ENCODE measurements at regions not wholly inside any gene's neighbourhood (a gene's known extent, or its start where the extent isn't known, plus 50 kb on each side); places are given as distances from the start of the nearest gene placed in this dataset.
"Not testable (repeated sequence)": the region's sequence is repeated elsewhere in the genome, so short reads cannot be mapped to it uniquely, and the experiment has no call there.

DNA sequence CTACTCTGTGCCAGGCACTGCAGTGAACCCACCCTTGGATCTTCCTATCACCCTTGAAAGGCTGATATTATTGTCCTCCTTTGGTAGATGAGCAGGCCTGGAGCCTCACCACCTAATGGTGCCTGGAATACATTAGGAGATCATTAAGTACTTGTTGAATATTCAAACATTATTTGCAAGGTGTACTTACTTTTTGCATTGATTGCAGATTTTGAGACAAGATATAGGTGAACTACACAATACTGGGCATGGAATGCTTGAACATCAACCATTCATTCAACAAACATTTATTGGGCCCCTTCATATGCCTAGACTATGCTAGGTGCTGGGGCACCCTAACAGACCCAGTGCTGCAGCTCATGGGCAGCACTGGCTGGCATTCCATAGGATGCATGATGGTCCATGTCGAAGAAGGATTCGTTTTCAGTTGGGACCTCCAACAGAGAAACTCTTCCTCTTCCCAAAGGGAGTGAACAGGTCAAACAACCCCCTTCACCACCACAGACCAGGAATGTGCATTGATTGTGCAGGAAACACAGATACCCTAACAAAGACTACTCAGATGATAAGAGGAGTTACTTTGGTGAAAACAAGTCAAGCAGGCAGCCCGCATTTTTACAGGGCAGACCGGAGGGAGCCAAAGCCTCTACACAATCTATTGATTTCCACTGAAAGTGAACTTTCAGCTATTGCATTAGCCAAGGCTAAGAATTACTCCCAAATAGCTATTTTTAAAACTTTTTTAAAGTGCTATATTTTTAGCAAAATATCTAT lies 149.6 kb upstream of the SH3BP4 start:
- DNase-seq (ENCODE audit: low read depth in 1 of 2, low spot score in 1 of 2) = no peak

GRCh38 chr2:234797566-234798250 lies 154.1 kb upstream of the SH3BP4 start:
- DNase-seq (ENCODE audit: low read depth in 1 of 2, low spot score in 1 of 2) = no peak

DNA sequence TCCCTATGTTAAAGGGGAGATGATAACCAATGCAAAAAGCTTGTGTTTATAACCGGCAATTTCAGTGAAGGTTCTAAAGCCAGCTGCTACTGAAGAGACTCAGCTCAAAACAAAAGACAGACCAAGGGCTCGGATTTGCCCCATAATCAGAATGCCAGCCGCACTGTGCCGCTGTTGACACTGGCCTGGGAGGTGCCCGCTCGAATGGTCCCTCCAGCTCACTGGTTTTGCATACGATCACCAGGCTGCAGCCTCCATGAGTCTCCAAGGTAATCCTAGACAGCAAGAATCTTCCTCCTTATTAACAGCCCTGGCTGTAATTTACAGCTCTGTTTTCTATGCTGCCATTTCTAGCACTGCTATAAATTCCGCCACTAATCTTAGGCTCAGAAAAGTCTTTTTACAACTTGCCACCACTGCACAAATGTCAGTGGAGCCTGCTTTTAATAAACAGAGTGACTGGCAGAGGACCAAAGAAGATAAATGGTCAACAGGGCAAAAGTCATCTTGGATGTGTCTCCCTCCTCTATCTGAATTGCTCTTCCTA lies 155.7 kb upstream of the SH3BP4 start:
- no peak for DNase-seq (ENCODE audit: low read depth in 1 of 2, low spot score in 1 of 2)

DNA sequence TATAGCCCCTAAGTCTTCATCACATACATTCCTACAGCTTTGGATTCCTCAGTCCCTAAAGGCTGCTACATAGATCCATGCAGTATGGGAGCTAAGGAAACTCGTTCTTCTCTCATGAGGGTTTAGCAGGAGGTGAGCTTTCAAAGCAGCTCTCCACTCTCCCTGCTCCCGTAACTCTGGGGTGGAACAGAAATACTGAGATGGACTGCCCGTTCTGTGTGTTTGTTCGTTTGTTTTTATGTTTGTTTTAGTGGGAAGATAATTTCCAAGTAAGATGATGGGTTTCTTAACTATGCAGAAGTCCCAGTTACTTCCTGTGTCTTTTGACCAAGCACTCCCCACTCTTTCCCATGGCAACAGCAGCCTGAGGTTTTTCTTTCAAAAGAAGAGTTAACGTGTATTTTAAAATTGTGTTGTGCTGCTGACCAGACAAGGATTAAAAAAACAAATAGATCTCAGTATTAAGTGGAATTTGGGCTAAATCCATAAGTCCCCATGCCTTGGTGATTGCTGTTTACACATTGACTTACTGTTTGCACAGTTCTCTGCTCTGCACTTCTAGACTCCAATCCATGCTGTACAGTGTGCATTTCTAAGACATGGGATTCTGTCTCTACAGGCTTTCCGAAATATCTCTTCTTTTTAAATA lies 156.4 kb upstream of the SH3BP4 start:
- no peak for DNase-seq (ENCODE audit: low read depth in 1 of 2, low spot score in 1 of 2)

DNA sequence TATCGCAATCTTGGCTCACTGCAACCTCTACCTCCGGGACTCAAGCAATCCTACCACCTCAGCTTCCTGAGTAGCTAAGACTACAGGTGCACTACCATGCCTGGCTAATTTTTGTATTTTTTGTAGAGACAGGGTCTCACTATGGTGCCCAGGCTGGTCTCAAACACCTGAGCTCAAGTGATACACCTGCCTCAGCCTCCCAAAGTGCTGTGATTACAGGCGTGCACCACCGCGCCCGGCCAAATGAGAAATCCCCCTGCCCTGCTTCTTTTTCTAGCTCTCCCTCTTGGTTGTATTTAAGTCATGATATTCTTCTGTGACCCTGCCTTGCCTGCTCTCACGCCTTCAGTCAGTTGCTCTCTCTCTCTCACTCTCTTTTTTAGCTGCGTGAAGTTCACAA lies 157.0 kb upstream of the SH3BP4 start:
- no peak for DNase-seq (ENCODE audit: low read depth in 1 of 2, low spot score in 1 of 2)

DNA sequence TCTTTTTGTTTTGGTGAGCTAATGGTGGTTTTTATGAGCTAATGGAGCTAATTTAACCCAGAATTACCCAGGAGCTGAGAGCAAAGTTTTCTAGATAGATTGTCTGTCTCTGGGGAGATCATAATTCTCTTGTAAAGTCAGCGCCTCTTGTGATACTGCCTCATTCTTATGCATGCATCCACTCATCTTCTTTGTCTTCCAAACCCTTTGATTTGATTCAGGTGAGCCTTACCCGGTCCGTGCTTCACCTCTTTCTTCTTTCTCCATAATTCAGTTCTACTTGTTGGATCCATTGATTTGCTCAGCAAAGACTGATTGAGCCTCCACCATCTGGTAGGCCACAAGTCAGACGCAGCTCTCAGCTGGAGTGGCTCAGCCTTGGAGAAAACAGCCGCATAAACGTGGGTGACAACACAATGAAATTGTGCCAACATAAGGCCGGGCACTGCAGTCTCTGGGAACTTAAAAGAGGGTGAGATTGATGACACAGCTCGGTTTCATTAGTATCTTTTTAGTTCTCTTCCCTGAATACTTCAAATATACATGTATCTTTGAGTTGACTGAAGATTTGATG lies 158.5 kb upstream of the SH3BP4 start:
- DNase-seq (ENCODE audit: low read depth in 1 of 2, low spot score in 1 of 2) = no peak

DNA sequence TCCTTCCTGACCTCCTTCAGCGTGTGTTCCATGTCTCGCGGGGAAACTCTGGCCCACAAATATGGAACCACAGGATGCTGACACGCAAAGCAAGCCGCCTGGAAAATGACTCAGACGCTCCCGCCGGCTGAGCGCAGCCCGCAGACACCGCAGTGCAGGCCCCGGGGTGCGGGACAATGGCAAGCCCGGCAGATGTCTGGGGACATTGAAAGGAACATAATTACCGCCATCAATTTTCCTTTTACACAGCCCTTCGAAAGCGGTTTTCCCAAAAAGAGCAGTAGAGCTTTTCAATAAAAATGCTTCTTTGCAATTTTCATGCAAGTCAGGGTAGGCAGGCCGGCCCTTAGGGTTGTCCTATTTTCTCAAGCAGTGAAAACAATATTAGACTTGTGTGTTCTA lies 159.2 kb upstream of the SH3BP4 start:
- no peak for DNase-seq (ENCODE audit: low read depth in 1 of 2, low spot score in 1 of 2)

- DNase-seq (ENCODE audit: low read depth in 1 of 2, low spot score in 1 of 2) = not testable (repeated sequence)
Observed at GRCh38 chr2:234792096-234792495, 159.7 kb upstream of the SH3BP4 start.

DNA sequence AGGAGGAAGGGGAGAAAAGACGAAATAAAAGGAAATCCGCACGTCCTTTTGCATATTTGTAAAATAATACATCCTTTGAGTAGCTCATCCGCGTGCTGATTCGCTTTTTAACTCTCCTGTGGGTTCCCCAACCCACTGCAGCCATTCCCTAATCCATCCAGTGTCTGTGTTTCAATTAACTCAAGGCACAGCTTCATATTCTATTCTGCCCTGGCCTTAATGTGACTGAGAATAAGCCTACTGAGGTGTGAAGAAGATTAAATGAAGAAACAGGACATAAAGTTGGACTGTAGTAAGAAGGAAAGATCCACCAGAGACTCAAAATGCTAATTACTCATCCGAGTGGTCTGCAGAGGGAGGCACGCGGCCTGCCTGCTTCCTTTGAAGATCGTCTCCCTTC lies 161.4 kb upstream of the SH3BP4 start:
- no peak for DNase-seq (ENCODE audit: low read depth in 1 of 2, low spot score in 1 of 2)

- no peak for DNase-seq (ENCODE audit: low read depth in 1 of 2, low spot score in 1 of 2)
Observed at GRCh38 chr2:234789556-234790325, 162.1 kb upstream of the SH3BP4 start.

- DNase-seq (ENCODE audit: low read depth in 1 of 2, low spot score in 1 of 2) = no peak
Observed at GRCh38 chr2:234788841-234789240, 163.0 kb upstream of the SH3BP4 start.

- no peak for DNase-seq (ENCODE audit: low read depth in 1 of 2, low spot score in 1 of 2)
Observed at GRCh38 chr2:234788381-234788780, 163.4 kb upstream of the SH3BP4 start.

DNA sequence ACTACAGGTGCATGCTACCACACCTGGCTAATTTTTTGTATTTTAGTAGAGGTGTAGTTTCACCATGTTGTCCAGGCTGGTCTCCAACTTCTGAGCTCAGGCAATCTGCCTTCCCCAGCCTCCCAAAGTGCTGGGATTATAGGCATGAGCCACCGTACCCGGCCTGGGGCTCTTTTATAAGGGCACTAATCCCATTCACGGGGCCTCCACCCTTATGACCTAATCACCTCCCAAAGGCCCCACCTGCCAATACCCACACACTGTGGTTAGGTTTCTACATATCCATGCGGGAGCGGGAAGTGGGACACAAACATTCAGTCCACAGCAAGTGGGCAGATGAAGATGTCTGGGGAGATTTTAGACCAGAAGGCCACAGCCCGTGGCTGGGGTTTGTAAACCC lies 164.7 kb upstream of the SH3BP4 start:
- DNase-seq (ENCODE audit: low read depth in 1 of 2, low spot score in 1 of 2) = no peak

DNA sequence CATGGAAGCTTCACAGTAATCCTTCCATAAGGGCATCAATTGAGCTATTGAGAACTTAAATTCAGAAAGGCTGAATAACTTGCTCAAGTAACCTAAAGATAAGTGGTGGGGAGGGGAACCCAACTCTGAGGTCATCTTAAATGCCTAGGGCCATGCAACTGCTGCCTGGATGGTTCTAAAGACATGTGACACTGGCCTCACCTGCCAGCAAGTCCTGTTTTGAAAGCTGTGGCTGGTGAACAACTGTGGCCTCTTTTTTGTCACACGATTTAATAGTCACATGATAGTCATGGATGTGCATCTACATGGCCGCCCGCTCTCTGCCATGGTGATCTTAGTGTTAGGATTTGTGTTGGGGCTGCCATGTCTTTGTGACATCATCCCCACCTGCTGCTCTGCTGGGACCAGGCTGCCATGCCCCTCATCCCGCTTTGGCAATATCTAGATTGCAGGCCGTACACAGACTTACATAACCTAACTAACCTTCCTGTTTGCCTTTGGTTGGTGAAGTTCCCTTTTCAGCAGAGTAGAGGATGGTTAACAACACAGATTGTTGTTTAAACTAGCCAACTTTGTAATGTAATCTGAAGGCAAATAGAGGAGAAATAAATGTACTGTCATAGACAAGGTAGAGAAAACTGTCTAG lies 177.9 kb upstream of the SH3BP4 start:
- DNase-seq (ENCODE audit: low read depth in 1 of 2, low spot score in 1 of 2) = no peak

DNA sequence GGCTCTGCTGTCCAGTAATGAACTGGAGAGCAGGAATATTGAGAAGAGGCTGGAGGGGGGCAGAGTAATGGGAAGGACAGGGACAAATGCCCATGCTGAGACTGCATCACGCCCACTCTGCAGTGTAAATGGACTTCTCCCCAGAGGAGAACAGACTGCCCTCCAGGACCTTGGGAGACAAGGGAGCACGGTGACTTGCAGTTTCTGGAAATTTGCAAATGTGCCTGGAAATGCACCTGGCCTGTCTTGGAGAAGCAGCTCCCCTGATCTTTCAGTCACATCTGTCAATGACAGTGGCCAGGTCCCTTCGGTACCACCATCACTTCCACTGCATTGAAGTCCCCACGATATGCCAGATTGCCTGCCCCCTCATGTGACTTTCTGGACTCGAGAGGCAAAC lies 178.7 kb upstream of the SH3BP4 start:
- DNase-seq (ENCODE audit: low read depth in 1 of 2, low spot score in 1 of 2) = no peak

GRCh38 chr2:234772733-234773060 lies 179.1 kb upstream of the SH3BP4 start:
- no peak for DNase-seq (ENCODE audit: low read depth in 1 of 2, low spot score in 1 of 2)

DNA sequence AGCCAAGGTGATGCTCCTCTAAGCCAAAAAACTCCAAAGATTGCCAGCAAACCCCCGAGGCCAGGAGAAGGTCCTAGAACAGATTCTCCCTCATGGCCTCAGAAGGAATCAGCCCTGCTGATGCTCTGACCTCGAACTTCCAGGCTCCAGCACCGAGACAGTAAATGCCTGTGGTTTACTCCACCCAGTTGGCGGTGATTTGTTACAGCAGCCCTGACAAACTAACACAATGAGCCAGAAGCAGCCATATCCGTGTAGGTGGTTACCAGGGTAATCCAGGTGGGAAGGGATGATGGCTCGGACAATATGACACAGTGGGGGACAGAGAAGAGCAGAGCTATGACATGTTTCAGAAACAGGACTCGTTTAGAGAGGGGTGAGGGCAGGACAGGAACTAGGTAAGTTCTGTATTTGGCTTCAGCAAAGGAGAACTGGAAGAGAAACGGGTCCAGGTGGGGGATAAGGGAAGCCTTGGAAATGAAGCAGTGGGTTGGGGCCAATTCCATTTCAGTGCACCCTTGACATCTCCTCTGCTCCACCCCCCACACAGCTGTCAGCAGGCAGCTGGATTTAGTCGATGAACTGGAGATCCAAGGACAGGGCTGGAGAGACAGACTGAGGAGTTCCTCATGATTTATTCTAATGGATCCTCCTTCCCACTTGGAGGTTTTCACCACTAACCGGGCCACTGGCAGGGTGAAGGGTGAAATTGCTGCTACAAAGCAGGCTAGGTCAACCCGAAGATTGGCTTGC lies 179.7 kb upstream of the SH3BP4 start:
- DNase-seq (ENCODE audit: low read depth in 1 of 2, low spot score in 1 of 2) = no peak

DNA sequence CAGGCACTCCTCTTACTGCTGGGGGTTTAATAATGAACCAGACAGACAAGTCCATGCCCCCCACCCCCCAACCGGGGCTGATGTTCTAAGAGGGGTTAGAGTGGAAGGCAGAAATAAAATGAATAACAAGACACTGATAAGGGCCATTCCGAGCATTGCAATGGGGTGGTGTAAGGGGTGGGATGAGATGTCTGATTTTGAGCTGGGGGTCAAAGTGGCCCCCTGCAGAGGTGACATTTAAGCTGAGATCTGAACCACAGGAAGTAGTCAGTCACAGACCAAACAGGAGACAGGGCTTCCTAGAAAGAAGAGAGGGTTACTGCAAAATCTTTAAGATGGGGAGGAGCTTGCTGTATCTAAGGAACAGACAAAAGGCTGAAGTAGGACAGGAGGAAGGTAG lies 180.6 kb upstream of the SH3BP4 start:
- no peak for DNase-seq (ENCODE audit: low read depth in 1 of 2, low spot score in 1 of 2)

DNA sequence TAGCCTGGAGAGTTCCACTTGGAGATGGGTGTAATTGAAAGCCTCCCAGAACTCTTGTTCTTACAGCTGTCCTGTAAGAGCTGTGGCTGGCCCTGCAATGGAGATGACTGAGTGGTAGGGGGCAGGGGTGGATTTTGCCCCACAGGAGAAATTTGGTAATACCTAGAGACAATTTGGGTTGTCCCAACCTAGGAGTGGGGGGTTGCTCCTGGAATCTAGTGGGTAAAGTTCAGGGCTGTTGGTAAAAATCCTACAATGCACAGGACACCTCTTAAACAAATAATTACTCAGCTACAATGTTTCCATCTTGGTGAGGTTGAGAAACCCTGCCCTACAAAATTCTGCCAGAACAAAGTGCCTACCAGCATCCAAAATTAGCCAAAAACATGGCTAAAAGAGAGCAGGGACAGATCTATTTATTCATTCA lies 181.1 kb upstream of the SH3BP4 start:
- no peak for DNase-seq (ENCODE audit: low read depth in 1 of 2, low spot score in 1 of 2)

- DNase-seq (ENCODE audit: low read depth in 1 of 2, low spot score in 1 of 2) = no peak
Observed at GRCh38 chr2:234770031-234770506, 181.7 kb upstream of the SH3BP4 start.

Measured in stimulated activated CD4-positive, alpha-beta T cell treated with anti-CD3 and anti-CD28 coated beads, Interleukin-15, amount 100 ng/mL, for 1 hour (primary cell).